GM20000 (cell line): ENCODE measurements at regions not wholly inside any gene's neighbourhood (a gene's known extent, or its start where the extent isn't known, plus 50 kb on each side); places are given as distances from the start of the nearest gene placed in this dataset.
"Not testable (repeated sequence)": the region's sequence is repeated elsewhere in the genome, so short reads cannot be mapped to it uniquely, and the experiment has no call there.

ENCODE experiments used
- DNase-seq: peaks from one replicate; pipeline ENCODE4 v3.0.0; 2012; ENCODE audit warnings: low spot score
- CTCF ChIP-seq: IDR thresholded peaks from 2 replicates; pipeline ENCODE4 v1.5.1; 2012; ENCODE audit warnings: mild to moderate bottlenecking, control low read depth; ENCODE audit errors: extremely low read depth, missing control alignments

- DNase-seq = no peak
- TF ChIP-seq CTCF = no peak
These were observed 106.0 kb upstream of the KIF2A start for GRCh38 chr5:62199792-62200716.

- TF ChIP-seq CTCF = no peak
- no peak for DNase-seq
These were observed 99.7 kb upstream of the KIF2A start for GRCh38 chr5:62206150-62206829.

GRCh38 chr5:62208218-62208852 lies 97.7 kb upstream of the KIF2A start:
- no peak for TF ChIP-seq CTCF
- DNase-seq = no peak

- no peak for TF ChIP-seq CTCF
- DNase-seq = no peak
These were observed 94.6 kb upstream of the KIF2A start for GRCh38 chr5:62211405-62211804.

GRCh38 chr5:62212648-62213047 lies 93.4 kb upstream of the KIF2A start:
- DNase-seq = no peak
- no peak for TF ChIP-seq CTCF

- no peak for TF ChIP-seq CTCF
- DNase-seq = no peak
These were observed 91.3 kb upstream of the KIF2A start for GRCh38 chr5:62214701-62215100.

- DNase-seq = not testable (repeated sequence)
These were observed 89.4 kb upstream of the KIF2A start for GRCh38 chr5:62216603-62217002.

- not testable (repeated sequence) for DNase-seq
These were observed 88.9 kb upstream of the KIF2A start for GRCh38 chr5:62217095-62217494.

- DNase-seq = not testable (repeated sequence)
These were observed 87.1 kb upstream of the KIF2A start for GRCh38 chr5:62218860-62219259.

- DNase-seq = not testable (repeated sequence)
These were observed 84.1 kb upstream of the KIF2A start for GRCh38 chr5:62221881-62222280.

GRCh38 chr5:62222305-62222704 lies 83.7 kb upstream of the KIF2A start:
- DNase-seq = not testable (repeated sequence)
